CD4-positive, alpha-beta T cell treated with Interleukin-4 for 1 hour (primary cell): ENCODE measurements at regions not wholly inside any gene's neighbourhood (a gene's known extent, or its start where the extent isn't known, plus 50 kb on each side); places are given as distances from the start of the nearest gene placed in this dataset.
"Not testable (repeated sequence)": the region's sequence is repeated elsewhere in the genome, so short reads cannot be mapped to it uniquely, and the experiment has no call there.

Source experiments
- DNase-seq, 2 donors: peaks; one replicate each; pipeline ENCODE4 v3.0.0-alpha.2; 2020 to 2022

GRCh38 chr10:94091649-94092048, 97.9 kb downstream of the PLCE1 start:
- no peak for DNase-seq

GRCh38 chr10:94092848-94093247, 99.1 kb downstream of the PLCE1 start:
- no peak for DNase-seq

- no peak for DNase-seq
These were observed 99.7 kb downstream of the PLCE1 start for GRCh38 chr10:94093286-94093905.

GRCh38 chr10:94094540-94094939, 100.8 kb downstream of the PLCE1 start:
- no peak for DNase-seq

DNA sequence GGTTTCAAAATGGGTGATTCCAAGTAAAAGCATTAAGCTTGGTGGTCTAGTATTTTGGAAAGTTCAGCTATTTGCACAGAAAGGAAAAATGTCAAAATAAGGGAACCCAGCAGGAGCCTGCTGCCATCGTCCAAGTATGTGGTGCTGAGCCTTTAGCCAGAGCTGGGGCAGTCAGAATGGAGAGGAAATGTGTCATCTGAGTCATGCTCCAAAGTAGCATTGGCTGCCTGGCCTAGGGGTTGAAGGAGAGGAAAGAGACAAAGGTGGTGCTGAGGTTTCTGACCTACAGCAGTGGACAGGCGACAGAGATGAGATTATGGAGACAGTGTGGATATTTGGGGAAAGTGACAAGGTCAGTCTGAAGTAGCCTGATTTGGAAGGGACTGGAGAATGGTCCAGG, 103.9 kb downstream of the PLCE1 start:
- DNase-seq, result no peak

DNA sequence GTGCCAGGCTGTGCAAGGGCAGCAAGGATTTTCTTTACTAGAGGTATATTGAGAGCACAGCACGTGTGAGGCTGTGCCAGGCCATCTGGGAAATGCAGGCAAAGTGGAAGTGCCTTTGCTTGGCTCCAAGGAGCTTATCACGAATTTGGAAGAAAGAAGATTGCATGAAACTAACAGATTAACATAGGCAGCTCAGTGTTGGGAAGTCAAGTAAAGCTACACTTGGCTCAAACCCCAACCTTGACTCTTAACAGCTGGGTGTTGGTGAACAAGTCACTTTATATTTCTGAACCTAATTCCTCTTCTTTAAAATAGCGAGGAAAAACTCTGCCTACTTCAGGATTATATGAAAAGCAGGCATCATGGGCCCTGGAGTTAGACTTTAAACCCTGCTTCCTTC, 105.2 kb downstream of the PLCE1 start:
- DNase-seq, result no peak

DNA sequence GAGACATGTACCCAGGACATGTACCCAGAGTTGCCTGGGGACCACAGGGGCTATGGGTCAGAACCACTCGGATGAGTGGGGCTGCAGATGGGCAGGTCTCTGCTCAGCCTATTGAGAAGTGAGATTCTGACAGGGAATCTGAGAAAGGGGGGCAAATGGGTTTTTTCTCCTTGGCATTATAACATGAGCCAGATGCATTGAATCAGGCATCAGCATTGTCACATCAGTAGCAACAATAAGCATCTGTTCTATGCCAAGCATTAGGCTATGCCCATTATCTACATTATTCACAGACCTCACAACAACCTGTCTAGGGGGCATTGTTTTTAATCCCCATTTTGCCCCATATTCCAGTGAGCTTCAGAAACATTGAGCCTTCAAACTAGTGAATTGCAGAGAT, 108.2 kb downstream of the PLCE1 start:
- DNase-seq, result no peak

DNA sequence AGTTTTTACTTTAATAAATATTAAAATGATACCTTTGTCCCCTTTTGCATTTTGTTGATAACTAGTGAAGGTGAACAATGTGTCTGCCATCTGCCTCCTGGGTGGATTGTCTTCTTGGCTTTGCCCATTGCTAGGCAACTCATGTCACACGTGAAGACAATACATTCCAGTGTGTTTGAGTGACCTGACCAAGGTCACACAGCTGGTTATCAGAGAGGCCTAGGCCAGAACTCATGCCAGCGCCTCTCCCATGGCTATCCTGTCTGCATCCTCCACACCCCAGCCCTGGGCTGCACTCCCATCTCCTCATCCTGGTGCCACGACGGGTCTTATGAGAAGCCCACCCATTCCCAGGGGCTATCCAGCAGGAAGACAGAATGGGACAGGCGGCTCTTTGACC, 108.7 kb downstream of the PLCE1 start:
- DNase-seq, result no peak

GRCh38 chr10:94103192-94103591, 109.5 kb downstream of the PLCE1 start:
- DNase-seq, result no peak

DNA sequence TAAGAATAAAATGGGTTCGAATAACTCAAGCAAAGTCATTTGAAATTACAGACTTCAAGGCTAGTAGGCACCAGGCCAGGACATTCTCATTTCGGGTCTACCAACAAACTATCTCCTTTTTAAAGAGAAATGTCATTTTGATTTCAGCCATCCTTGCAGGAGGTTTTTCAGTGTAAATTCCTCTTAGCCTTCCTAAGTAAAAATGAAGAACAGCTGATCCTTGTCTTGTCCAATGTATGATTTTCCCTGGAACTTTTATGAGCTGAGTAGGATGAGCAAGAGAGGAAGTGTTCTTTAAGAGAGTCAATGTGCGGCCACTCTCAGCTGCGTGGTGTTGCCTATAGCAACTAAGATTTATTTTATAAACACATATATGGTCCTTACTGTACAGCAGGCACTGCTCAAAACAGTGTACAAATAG, 110.1 kb downstream of the PLCE1 start:
- no peak for DNase-seq

- DNase-seq, result no peak
These were observed 110.7 kb downstream of the PLCE1 start for GRCh38 chr10:94104316-94105000.

DNA sequence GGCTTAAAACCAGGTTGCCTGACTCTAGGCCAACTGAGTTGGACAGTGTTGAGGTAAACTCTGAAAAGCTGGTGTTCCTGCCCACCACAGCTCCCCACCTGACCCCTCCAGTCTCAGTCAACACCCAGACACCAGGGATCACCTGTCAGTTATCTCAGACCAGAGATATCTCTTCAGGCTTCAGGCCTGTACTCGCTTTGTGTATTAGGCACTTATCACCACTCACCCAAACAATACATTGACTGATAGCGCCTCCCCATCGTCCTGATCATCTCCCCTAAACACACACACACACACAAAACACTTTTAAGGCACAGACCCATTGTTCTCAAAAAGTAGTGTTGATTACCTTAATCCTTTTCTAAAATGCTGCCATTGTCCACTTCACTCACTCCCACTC, 111.5 kb downstream of the PLCE1 start:
- no peak for DNase-seq

DNA sequence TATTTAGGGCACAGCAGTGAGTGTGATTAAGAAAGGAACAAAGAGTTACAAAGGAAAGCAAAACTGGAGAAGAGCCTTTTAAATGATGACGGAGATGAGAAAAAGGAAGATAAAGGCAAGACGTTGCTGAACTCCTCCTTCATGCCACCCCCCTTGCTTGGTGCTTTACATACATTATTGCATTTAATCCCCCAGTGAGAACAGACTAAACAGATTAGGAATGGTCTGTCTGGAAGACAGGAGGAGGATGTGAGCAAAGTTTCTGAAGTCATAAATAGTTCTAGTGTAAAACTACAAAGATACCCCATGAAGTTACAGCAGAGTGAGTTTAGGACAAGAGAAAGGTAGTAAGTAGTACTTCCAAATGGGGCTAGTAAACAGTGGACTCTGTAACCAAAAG, 113.5 kb downstream of the PLCE1 start:
- DNase-seq, result no peak

DNA sequence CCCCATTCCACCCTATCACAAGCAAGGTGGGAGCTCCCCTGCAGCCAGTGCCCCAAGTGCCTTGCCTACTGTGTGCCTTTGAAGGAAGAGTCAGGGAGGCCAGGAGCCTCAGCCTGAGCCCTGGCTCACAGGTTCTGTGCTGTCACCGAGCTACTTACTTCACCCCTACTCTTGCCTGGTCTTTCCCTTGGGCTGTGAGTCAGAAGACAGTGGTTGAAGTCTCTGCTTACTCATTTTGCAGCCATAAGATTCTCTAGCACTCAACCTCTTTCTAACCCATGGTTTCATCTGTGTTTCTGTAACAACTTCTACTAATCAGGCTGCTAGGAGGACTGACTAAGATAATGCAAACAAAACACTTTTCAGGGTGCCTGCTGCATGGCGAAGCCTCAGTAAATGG, 114.5 kb downstream of the PLCE1 start:
- no peak for DNase-seq

GRCh38 chr10:94111367-94111766, 117.6 kb downstream of the PLCE1 start:
- DNase-seq, result no peak

DNA sequence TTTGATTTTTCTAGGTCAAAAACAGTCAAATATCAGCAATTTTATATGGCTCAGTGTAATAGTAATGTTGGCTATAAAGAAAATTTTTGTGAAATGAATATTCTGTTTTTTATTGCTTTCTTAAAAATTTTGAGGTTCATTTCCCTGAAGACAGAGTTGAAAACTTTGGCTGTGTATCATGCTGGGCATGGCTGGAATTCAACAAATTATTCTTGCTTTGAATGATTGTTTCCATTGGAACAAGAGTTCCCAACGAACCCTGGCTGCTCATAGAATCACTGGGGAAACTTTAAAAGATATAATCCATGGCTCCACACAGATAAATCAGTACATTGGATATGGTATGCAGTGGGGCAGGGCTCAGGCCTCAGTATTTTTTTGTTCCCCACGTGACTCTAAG, 118.6 kb downstream of the PLCE1 start:
- no peak for DNase-seq

DNA sequence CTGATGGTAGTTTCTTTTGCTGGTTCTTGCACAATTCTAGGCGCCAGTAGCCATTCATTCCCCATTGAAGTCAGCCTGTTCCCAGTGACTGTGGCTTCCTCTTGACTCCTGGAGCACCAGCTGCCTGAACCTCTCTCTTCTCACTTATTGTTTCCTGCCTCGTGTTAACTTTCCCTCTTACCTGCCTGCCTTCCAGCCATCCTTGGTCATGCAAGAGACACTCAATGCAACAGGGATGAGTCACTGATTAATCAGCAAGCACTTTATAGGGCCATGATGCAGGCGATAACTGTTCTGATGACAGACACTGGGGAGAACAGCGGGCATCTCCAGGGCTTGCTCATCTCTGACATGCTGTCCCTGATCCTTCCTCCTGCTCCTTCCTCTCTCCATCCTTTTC, 122.0 kb downstream of the PLCE1 start:
- no peak for DNase-seq

GRCh38 chr10:94116848-94117247, 123.1 kb downstream of the PLCE1 start:
- no peak for DNase-seq

- DNase-seq, result no peak
These were observed 128.5 kb downstream of the PLCE1 start for GRCh38 chr10:94122211-94122610.

GRCh38 chr10:94123258-94123995, 129.7 kb downstream of the PLCE1 start:
- no peak for DNase-seq

DNA sequence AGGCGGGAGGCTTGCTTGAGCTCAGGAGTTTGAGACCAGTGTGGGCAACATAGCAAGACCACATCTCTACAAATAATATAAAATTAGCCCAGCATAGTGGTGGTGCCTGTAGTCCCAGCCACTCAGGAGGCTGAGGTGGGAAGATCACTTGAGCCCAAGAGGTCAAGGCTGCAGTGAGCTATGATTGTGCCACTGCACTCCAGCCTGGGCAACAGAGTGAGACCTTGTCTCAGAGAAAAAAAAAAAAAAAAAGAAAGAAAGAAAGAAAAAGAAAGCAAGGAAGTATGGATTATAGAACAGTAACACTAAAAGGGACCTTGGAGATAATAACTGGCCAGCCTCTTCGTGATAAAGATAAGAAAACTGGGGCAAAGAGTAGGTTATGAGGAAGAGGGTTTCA, 130.4 kb downstream of the PLCE1 start:
- not testable (repeated sequence) for DNase-seq

DNA sequence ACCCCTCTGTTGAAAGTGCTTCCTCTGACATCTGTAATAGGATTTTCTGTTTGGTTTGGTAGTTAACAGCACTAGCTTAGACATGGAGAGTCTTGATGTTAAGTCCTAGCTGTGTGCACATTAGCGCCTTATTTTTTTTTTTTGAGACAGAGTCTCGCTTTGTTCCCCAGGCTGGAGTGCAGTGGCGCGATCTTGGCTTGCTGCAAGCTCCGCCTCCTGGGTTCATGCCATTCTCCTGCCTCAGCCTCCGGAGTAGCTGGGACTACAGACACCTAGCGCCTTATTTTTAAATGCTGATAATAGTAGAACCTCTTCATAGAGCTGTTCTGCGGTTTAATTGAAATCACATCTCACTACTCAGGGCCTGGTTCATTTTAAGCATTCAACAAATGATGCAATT, 131.5 kb downstream of the PLCE1 start:
- DNase-seq, result not testable (repeated sequence)

DNA sequence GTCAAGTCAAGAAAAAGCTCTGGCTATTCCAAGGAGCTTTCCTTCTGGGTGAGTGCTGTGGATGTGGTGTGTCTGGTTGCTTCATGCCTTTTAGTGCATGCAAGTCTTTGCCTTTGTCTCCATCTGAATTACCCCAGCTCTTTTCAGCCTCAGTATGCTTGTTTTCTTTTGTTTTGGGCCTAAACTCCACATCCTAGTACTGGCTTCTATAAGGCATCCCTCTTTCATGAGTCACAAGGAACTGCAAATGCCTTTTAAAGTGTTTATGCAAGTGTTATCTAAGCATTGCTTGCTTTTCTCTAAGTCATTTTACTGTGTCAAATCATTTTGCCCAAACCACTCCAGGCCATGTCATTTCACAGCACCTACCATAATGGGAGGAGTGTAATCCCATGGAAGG, 132.1 kb downstream of the PLCE1 start:
- DNase-seq, result no peak

- no peak for DNase-seq
These were observed 135.8 kb downstream of the PLCE1 start for GRCh38 chr10:94129393-94130130.
